ENCODE measurements at regions not wholly inside any gene's neighbourhood (a gene's known extent, or its start where the extent isn't known, plus 50 kb on each side); places are given as distances from the start of the nearest gene placed in this dataset.

GRCh38 chr6:148287623-148288333 is 54.9 kb upstream of the SASH1 start:
- no CpG with 5 or more reads among the region's 15 CpGs for WGBS (ENCODE audit: insufficient coverage, low lambda C conversion rate)
- Histone ChIP-seq H3K27ac (ENCODE audit: low read length) (no peak overlapping the region), H3K9me3 (ENCODE audit: control insufficient read depth, low read depth, low read length) (no peaks in the 10 kb centered on the region), H3K4me1 (ENCODE audit: control insufficient read depth, insufficient read depth, low read length) (no peaks in the 10 kb centered on the region), H3K36me3 (ENCODE audit: control insufficient read depth, insufficient read depth, low read length) (no peaks in the 10 kb centered on the region), H3K4me3 (ENCODE audit: low read length) (no peak overlapping the region), H3K27me3 (ENCODE audit: control insufficient read depth, insufficient read depth, low read length) (no peaks in the 10 kb centered on the region)
- no peak for DNase-seq

GRCh38 chr6:148288541-148288940 is 54.1 kb upstream of the SASH1 start:
- no peaks in the 10 kb centered on the region for H3K9me3 ChIP-seq (ENCODE audit: control insufficient read depth, low read depth, low read length)
- DNase-seq = no peak
- no peaks in the 10 kb centered on the region for H3K36me3 ChIP-seq (ENCODE audit: control insufficient read depth, insufficient read depth, low read length)
- WGBS (ENCODE audit: insufficient coverage, low lambda C conversion rate) = no CpG with 5 or more reads among the region's 4 CpGs
- H3K4me3 ChIP-seq (ENCODE audit: low read length) = no peak overlapping the region
- no peaks in the 10 kb centered on the region for H3K4me1 ChIP-seq (ENCODE audit: control insufficient read depth, insufficient read depth, low read length)
- H3K27ac ChIP-seq (ENCODE audit: low read length) = no peak overlapping the region
- H3K27me3 ChIP-seq (ENCODE audit: control insufficient read depth, insufficient read depth, low read length) = no peaks in the 10 kb centered on the region

GRCh38 chr6:148289153-148289552 is 53.5 kb upstream of the SASH1 start:
- H3K27me3 ChIP-seq (ENCODE audit: control insufficient read depth, insufficient read depth, low read length) = no peaks in the 10 kb centered on the region
- no peaks in the 10 kb centered on the region for H3K4me1 ChIP-seq (ENCODE audit: control insufficient read depth, insufficient read depth, low read length)
- WGBS (ENCODE audit: insufficient coverage, low lambda C conversion rate) = no CpG with 5 or more reads among the region's 6 CpGs
- no peaks in the 10 kb centered on the region for H3K36me3 ChIP-seq (ENCODE audit: control insufficient read depth, insufficient read depth, low read length)
- no peak overlapping the region for H3K27ac ChIP-seq (ENCODE audit: low read length)
- no peak for DNase-seq
- H3K4me3 ChIP-seq (ENCODE audit: low read length) = no peak overlapping the region
- H3K9me3 ChIP-seq (ENCODE audit: control insufficient read depth, low read depth, low read length) = no peaks in the 10 kb centered on the region

- no peak for DNase-seq
- no peaks in the 10 kb centered on the region for H3K27me3 ChIP-seq (ENCODE audit: control insufficient read depth, insufficient read depth, low read length)
- WGBS (ENCODE audit: insufficient coverage, low lambda C conversion rate) = 83% methylated on average over 1 of the region's 1 CpG
- no peak overlapping the region for H3K4me3 ChIP-seq (ENCODE audit: low read length)
- H3K36me3 ChIP-seq (ENCODE audit: control insufficient read depth, insufficient read depth, low read length) = no peaks in the 10 kb centered on the region
- H3K27ac ChIP-seq (ENCODE audit: low read length) = no peak overlapping the region
- no peaks in the 10 kb centered on the region for H3K4me1 ChIP-seq (ENCODE audit: control insufficient read depth, insufficient read depth, low read length)
- no peaks in the 10 kb centered on the region for H3K9me3 ChIP-seq (ENCODE audit: control insufficient read depth, low read depth, low read length)
Measured at GRCh38 chr6:148291876-148292275, 50.8 kb upstream of the SASH1 start.

All from large intestine (tissue), 3 donors.